ENCODE measurements at regions not wholly inside any gene's neighbourhood (a gene's known extent, or its start where the extent isn't known, plus 50 kb on each side); places are given as distances from the start of the nearest gene placed in this dataset.

GRCh38 chr5:68054638-68055037, 160.9 kb upstream of the PIK3R1 start:
- H3K4me1 Mint-ChIP-seq: peaks cover 6% of the 10 kb centered on the region
- POLR2A ChIA-PET: no interaction called here
- peaks cover 38% of the 10 kb centered on the region for H3K9me3 Mint-ChIP-seq
- CTCF ChIA-PET: no interaction called here
- peaks cover 10% of the 10 kb centered on the region for H3K36me3 Mint-ChIP-seq
- DNase-seq (ENCODE audit: low spot score) (no peak), ATAC-seq (no peak)
- no peak for TF ChIP-seq TP53 (CRISPR knock-in tag; IDR thresholded peaks at IDR 0.05)
- no peak for TF ChIP-seq STAT6 (CRISPR knock-in tag; conservative IDR thresholded peaks at IDR 0.05; ENCODE audit: low read depth)
- no peak for TF ChIP-seq SMAD4 (CRISPR knock-in tag; IDR thresholded peaks at IDR 0.05)
- no peak for TF ChIP-seq CDX4 (CRISPR knock-in tag; IDR thresholded peaks at IDR 0.05; ENCODE audit: borderline replicate concordance)
- TF ChIP-seq NFATC4 (CRISPR knock-in tag; IDR thresholded peaks at IDR 0.05): no peak
- no peak for TF ChIP-seq ZNF263 (CRISPR knock-in tag; IDR thresholded peaks at IDR 0.05; ENCODE audit: low read depth)
- no peak for TF ChIP-seq PRRX2 (CRISPR knock-in tag; IDR thresholded peaks at IDR 0.05)
- no peak for TF ChIP-seq GABPB1 (CRISPR knock-in tag; IDR thresholded peaks at IDR 0.05)
- no peak for TF ChIP-seq ZNF425 (CRISPR knock-in tag; conservative IDR thresholded peaks at IDR 0.05)
- TF ChIP-seq KAT7 (CRISPR knock-in tag; IDR thresholded peaks at IDR 0.05; ENCODE audit: borderline replicate concordance): no peak
- TF ChIP-seq ETV6 (CRISPR knock-in tag; IDR thresholded peaks at IDR 0.05): no peak
- no peak for TF ChIP-seq FOXK1 (CRISPR knock-in tag; IDR thresholded peaks at IDR 0.05)
- TF ChIP-seq SOX15 (CRISPR knock-in tag; IDR thresholded peaks at IDR 0.05): no peak
- no peak for TF ChIP-seq ARID4B (CRISPR knock-in tag; IDR thresholded peaks at IDR 0.05; ENCODE audit: borderline replicate concordance)
- no peak for TF ChIP-seq ERG (CRISPR knock-in tag; IDR thresholded peaks at IDR 0.05)
- no peak for TF ChIP-seq ZNF671 (CRISPR knock-in tag; IDR thresholded peaks at IDR 0.05)
- no peak overlapping the region for H3K27ac Mint-ChIP-seq
- no peak overlapping the region for H3K4me3 Mint-ChIP-seq
- no peaks in the 10 kb centered on the region; the same call in 1 of the 2 replicates for H3K27me3 Mint-ChIP-seq (ENCODE audit: low read depth)

Data from WTC11 (cell line).